HG02588 (cell line): ENCODE measurements at regions not wholly inside any gene's neighbourhood (a gene's known extent, or its start where the extent isn't known, plus 50 kb on each side); places are given as distances from the start of the nearest gene placed in this dataset.

Source experiments
- ATAC-seq: cut with Tn5 transposase; IDR thresholded peaks from one replicate; pipeline ENCODE4 v1.9.1; 2021; ENCODE audit warnings: mild to moderate bottlenecking, moderate library complexity; ENCODE audit not compliant: unreplicated experiment

DNA sequence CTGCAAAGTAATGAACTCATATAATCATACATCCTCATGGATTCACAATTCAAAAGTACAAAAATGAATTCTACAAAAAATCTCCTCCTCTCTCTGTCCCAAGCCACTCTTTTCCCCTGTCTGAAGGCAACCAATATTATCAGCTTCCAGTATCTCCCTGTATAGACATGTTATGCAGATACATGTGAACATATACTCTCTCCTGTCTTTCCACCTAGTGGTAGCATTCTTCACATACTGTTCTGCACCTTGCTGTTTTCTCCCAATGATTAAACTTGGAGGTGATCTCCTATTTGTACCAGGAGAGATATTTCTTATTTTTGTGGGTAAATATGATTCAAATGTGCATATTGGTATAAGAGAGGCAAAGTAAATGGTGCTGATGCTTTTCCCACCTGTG, 416.4 kb downstream of the EPM2A start:
- ATAC-seq: no peak

DNA sequence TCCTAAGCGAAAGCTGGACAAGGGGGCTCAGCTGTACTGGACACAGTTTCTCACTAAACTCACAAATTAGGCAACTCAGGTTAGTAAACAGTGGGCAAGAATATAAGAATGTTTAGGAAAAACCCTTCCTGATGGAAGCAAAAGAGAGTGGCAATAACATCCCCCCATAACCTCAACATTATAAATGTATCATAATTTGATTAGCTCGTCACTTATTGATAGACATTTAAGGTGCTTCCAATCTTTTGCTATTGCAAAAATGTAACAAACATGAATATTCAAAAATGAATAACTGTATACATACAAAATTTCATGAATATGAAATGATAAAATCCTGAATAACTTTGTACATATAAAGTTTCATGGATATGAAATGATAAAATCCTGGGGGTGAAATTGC, 415.7 kb downstream of the EPM2A start:
- ATAC-seq: no peak

DNA sequence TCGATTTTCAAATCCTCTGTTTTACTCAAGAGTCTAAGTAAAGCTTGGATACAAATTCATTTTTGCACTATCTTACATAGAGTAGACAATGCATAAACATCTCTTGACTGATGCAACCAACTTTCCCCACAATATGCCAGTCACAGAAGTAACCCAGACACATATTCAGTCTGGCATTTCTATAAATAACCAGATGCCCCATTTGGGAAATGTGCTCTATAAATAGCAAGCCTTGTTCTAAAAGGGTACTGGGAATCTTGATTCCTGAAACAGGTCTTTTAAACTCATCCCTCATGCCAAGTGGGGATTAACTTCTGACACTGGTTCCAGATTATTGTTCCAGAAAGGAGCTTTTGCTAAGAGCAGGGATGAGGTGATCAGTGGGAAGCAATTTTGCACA, 411.7 kb downstream of the EPM2A start:
- no peak for ATAC-seq

DNA sequence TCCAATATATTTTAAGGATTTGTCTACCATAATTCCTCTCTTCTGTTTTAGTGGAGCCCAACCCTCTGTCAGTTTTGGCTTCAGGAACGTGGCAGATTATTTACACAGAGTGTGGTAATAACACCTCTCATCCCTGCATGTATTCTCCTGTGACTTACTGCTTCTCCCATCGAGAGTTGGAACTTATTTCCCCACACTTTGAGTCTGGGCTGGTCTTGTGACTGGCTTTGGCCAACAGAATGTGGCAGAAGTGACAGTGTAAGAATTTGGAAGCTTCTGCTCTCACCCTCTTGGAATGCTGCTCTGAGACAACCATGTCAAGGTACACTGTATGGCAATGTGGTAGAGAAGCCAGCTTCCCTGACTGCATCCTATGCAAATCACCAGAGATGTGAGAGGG, 407.7 kb downstream of the EPM2A start:
- ATAC-seq: no peak

DNA sequence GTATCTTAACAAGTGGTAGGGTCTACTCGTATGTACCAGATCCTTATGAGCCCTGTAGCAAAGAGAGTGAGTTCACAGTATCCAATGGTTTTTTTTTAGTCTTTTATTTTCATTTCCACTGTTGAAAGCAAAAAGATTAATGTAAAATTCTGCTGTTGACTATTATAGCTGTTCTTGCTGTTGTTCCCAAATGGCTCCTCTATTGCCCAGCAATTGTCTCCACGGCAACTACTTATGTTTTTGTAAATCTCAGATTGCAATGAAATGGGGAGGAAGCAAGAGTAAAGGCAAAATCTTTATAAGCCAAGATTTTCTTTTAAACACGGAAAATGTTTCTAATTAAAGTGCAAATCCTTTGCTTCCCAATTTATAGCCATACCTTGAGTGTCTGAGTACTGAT, 406.1 kb downstream of the EPM2A start:
- ATAC-seq: no peak

DNA sequence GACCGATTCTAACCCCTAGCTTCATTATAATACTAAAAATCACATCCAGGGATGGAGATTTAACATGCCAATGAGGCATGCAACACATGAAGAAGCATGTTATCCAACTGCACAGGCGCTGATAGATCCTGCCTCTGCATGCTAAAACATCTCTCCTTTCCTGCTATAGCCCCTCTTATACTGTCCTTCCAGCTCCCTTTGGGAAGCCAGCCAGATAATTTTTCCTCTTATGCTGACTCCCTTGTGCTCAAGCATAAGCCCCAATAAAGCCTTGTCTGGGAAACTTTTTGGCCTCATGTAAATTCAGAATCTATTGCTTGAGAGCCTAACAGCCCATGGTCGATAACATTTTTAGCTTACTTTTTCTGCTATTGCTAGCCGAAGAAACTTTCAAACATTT, 404.3 kb downstream of the EPM2A start:
- ATAC-seq: no peak

- no peak for ATAC-seq
These were observed 403.3 kb downstream of the EPM2A start for GRCh38 chr6:145332011-145332410.

- ATAC-seq: no peak
These were observed 399.2 kb downstream of the EPM2A start for GRCh38 chr6:145336119-145336518.

GRCh38 chr6:145339089-145339488, 396.2 kb downstream of the EPM2A start:
- ATAC-seq: no peak

DNA sequence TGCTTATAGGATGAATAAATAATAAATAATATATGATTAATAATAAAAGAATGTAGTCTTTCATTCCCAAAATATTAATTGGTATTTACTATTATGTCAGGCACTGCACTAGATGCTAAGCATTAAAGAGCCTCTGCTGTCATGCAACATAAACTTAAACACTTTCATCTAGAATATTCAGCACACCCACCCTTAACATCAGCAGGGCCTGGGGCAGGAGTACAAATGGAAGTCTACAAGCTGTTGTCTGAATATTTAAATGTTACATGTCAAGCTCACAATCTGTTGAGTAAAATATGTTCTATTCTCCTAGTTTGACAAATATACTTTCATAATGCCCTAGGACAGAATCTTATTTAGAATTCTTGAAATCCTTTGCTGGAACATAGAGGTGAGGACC, 395.1 kb downstream of the EPM2A start:
- ATAC-seq: no peak

DNA sequence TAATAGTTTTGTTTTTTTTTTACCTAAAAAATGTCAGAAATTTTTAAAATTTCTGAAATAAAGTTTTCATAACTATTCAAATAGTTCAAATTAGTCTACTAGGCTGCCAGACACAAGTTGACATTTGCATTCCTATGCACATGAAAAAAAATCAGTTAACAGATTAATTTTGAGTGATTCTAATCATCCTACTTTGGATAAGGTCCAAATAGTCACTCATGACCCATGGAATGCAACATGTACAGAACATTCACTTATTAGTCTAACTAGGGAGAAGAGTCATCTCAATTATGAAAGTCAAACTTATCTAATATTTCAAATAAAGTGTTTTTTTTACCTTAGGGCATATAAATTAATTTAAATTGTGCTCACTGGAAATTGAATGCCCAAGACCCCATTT, 390.2 kb downstream of the EPM2A start:
- ATAC-seq: no peak

DNA sequence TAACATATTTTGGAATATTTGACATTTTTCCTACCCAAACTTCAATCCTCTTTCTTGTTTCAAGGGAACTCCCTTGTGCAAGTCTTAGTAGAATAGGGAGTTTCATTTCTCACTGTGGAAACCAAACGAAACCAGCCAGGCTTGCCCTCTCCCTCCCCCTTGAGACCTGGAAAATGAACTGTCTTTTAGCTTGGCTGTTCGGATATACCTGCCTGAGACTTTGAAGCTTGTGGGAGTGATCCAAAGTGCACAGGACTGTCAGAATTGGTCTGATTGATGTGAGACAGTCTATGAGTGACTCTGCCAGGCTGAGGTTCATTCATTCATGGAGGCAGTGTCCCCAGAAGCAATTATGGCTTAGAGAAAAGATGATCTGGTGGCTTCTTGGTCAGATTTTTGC, 388.1 kb downstream of the EPM2A start:
- ATAC-seq: no peak

- ATAC-seq: peak; percentile 80
These were observed 385.3 kb downstream of the EPM2A start for GRCh38 chr6:145349950-145350510.

- ATAC-seq: no peak
These were observed 384.4 kb downstream of the EPM2A start for GRCh38 chr6:145350928-145351327.

DNA sequence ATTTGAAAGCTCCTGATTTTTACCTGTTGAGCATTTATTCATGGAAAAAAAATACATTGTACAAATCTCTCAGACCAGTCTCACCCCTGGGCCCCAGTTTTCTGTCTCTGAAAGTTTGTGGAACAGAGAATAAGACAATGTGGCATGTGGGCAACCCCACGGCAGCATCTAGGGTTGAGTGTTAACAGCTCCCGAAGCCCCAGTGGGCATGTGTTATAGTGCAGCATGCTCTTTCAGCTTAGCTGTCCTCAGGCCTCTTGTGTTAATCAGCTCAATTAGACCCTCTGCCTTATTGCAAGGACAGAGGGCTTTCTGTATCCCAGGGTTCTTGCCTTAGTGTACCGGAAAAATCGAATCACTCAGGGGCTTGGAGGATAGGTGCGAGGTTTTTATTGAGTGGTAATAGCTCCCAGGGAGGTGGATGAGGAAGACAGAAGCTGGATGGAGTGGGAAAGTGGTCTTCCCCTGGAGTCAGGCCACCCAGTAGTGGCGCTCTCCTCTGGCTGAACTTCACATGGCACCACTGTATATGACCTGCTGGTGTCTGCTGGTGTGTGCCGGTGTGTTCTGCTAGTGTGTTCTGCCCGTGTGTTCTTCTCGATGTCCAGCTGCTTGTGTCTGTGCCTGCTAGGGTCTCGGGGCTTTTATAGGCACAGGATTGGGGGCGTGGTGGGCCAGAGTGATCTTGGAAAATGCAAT, 382.8 kb downstream of the EPM2A start:
- no peak for ATAC-seq

DNA sequence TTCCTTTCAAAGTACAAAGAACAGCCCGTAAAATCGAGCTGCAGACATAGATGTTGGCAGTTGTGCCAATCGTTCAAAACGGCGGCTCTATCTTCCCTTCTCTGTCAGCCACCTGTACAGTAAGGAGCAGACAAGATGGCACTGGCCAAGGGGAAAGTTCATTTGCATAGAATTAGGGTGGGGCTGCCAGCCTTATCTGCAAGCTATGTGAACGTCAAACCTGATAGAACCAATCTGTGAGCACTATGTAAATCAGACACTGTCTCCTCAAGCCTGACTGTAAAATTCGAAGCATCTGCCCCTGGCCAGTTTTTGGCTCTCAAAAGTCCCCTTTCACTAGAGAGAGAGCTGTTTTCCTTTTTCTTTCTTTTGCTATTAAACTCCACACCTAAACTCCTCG, 374.5 kb downstream of the EPM2A start:
- no peak for ATAC-seq

DNA sequence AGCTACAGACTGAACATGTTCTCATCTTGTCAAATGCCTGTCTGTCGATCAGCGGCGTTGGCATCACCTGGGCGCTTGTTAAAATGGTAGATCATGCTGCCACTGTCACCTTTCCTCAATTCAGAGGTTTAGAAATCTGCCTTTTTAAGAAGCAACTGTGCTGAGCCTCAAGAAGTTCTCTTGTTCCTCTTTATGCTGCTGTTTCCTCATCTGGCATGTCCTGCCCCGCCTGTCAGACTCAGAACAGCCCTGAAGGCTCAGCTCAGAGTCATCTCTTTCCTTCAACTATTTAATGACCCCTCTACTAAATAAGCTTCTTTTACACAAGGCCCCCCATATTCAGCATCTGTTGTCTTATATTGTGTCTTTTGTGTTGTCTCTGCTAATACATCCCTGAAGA, 368.2 kb downstream of the EPM2A start:
- no peak for ATAC-seq

DNA sequence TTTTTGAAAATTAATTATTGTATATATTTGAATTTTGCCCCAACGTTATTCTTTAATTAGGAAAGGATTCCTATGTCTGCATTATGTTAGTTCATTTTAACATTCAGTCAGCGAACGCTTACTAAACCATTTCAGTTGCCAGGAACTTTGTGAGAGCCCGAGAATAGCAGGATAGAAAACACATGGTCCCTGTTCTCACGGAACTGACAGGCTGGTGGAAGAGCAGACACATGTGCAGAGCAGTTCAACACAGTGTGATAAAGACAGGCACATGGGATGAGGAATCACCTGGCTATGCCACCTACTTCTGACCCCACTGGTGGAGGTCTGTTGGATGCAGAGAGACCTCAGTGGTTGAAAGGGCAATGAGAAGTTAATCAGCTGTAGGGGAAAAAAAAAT, 367.2 kb downstream of the EPM2A start:
- ATAC-seq: no peak

DNA sequence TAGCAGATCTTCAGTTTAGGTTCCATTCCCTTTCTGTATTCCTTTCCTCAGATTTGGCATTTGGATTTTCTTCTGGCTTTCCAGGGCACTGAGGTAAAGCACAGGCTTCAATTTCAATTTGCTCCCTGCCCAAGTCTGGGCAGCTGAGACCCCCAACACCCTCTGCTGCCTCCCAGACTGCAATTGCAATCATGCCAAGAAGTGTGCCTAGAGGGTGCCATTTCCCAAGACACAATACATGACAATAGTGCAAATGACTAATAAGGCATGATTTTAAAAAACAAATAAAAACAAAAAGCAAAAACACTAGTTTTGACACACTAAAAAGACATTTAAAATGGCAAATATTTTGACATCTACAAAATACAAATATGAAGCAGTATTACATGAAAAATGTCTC, 364.8 kb downstream of the EPM2A start:
- no peak for ATAC-seq

GRCh38 chr6:145372671-145373151, 362.6 kb downstream of the EPM2A start:
- ATAC-seq: peak; percentile 99

DNA sequence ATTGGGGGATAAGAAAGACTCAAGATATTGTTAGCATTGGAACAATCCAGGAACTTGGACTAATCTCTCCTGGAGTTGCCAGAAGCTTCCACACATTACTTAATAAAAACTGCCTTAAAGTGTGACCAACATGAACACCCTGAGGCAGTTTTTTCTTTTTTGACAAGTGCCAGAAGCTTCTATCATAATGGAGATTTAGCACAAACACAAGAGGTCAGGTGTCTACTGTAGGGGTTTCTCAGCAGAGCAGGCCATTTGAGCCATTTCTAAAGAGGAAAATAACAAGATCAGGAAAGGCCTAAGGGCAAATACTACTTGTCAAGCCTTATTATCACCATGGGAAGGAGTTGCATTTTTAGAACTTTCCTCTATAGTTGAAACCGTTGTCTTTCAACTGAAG, 361.5 kb downstream of the EPM2A start:
- no peak for ATAC-seq

DNA sequence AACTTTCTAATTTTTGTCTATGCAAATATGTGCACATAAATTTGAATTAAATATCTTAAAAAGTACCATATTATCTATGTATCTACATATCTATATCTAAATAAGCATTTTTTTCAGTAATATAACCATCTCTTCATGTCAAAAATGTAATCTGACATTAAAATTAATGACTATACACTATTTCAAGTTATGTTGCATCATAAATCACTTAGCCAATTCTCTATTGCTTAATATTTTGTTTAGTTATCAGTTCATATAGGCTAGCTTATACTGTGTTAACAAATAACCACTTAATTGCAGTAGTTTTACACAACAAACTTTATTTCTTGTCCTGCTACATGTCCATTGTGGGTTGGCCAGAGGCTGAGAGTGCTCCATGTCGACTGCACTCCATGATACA, 360.8 kb downstream of the EPM2A start:
- ATAC-seq: no peak

- ATAC-seq: no peak
These were observed 359.8 kb downstream of the EPM2A start for GRCh38 chr6:145375502-145375901.
